Stimulated activated CD8-positive, alpha-beta memory T cell treated with anti-CD3 and anti-CD28 coated beads, Interleukin-15, amount 100 ng/mL, for 48 hours (primary cell): ENCODE measurements at regions not wholly inside any gene's neighbourhood (a gene's known extent, or its start where the extent isn't known, plus 50 kb on each side); places are given as distances from the start of the nearest gene placed in this dataset.
"Not testable (repeated sequence)": the region's sequence is repeated elsewhere in the genome, so short reads cannot be mapped to it uniquely, and the experiment has no call there.

ENCODE experiments used
- DNase-seq, 2 donors: peaks; one replicate each; pipeline ENCODE4 v3.0.0-alpha.2; 2020; ENCODE audit warnings: low read depth in 2 of 2

GRCh38 chr12:91249518-91250272 is 67.1 kb upstream of the DCN start:
- no peak for DNase-seq

GRCh38 chr12:91249054-91249453 is 66.4 kb upstream of the DCN start:
- no peak for DNase-seq

GRCh38 chr12:91243177-91243576 is 60.6 kb upstream of the DCN start:
- DNase-seq: not testable (repeated sequence)

GRCh38 chr12:91241756-91242155 is 59.1 kb upstream of the DCN start:
- no peak for DNase-seq

- no peak for DNase-seq
These were observed 57.9 kb upstream of the DCN start for GRCh38 chr12:91240386-91241095.

GRCh38 chr12:91239481-91239880 is 56.9 kb upstream of the DCN start:
- DNase-seq: no peak
